ENCODE measurements at regions not wholly inside any gene's neighbourhood (a gene's known extent, or its start where the extent isn't known, plus 50 kb on each side); places are given as distances from the start of the nearest gene placed in this dataset.
"Not testable (repeated sequence)": the region's sequence is repeated elsewhere in the genome, so short reads cannot be mapped to it uniquely, and the experiment has no call there.

DNA sequence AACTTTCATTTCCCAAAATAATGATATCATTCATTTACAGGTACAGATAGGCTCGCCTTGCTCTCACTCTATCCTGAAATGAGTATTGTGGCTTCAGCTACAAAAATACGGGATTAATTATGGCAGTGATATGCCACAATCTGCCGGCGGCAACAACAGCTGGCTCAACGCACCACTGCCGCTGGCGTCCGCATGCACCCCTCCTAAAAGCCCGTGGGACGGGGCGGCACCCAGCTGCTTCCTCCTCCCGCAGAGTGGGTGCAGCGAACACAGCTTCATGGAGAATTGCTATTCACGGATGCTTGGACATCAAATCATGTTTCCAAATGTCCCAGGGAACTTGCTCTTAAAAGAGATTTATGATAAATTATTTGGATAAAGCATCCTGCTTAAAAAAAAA, 266.8 kb downstream of the TEX29 start:
- Histone ChIP-seq H3K4me3 (no peak overlapping the region), H3K4me1 (no peaks in the 10 kb centered on the region), H3K36me3 (no peaks in the 10 kb centered on the region), H3K9me3 (no peaks in the 10 kb centered on the region), H3K27ac (no peak overlapping the region), H3K27me3 (peaks cover 0 to 2% (median under 1%) of the 10 kb centered on the region in 3 donors)
- DNase-seq (no peak), ATAC-seq (no peak)
- in situ Hi-C loops (cut with MboI; ENCODE audit: low sequenced_read_pairs in 4 of 4) (no loop called here), intact Hi-C loops (cut with DNase I; ENCODE audit: low total_unique reads) (no loop called here)
- TF ChIP-seq, protein P1, sequence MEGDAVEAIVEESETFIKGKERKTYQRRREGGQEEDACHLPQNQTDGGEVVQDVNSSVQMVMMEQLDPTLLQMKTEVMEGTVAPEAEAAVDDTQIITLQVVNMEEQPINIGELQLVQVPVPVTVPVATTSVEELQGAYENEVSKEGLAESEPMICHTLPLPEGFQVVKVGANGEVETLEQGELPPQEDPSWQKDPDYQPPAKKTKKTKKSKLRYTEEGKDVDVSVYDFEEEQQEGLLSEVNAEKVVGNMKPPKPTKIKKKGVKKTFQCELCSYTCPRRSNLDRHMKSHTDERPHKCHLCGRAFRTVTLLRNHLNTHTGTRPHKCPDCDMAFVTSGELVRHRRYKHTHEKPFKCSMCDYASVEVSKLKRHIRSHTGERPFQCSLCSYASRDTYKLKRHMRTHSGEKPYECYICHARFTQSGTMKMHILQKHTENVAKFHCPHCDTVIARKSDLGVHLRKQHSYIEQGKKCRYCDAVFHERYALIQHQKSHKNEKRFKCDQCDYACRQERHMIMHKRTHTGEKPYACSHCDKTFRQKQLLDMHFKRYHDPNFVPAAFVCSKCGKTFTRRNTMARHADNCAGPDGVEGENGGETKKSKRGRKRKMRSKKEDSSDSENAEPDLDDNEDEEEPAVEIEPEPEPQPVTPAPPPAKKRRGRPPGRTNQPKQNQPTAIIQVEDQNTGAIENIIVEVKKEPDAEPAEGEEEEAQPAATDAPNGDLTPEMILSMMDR (IDR thresholded peaks at IDR 0.05 in 4 of 5, conservative IDR thresholded peaks at IDR 0.05 in 1 of 5), result no peak
- TF ChIP-seq POLR2A (IDR thresholded peaks at IDR 0.05), result no peak

DNA sequence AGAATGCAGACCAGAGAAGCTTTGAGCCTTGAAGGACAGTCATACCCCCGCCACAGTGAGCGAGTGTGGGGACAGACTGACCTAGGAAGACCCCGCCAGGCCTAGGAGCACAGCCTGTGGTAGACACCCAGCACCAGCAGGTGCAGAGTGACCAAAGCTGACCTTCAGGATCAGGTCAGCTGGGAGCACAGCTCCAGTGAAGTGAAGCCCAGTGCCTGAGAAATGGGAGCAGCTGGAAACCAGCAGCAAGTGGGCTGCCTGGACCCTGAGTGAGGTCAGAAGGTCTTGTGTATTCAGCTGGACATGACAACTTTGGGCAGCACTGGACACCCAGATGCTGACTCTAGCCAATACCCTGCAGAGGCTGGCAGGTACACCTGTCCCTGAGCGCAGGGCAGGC, 268.9 kb downstream of the TEX29 start:
- Histone ChIP-seq H3K4me3 (no peak overlapping the region), H3K27ac (no peak overlapping the region), H3K36me3 (no peaks in the 10 kb centered on the region), H3K9me3 (no peaks in the 10 kb centered on the region), H3K4me1 (no peaks in the 10 kb centered on the region), H3K27me3 (peaks cover 0 to 2% (median 2%) of the 10 kb centered on the region in 3 donors)
- no peak for DNase-seq
- intact Hi-C loops (cut with DNase I; ENCODE audit: low total_unique reads), result no loop called here
- TF ChIP-seq, protein P1 (IDR thresholded peaks at IDR 0.05 in 4 of 5, conservative IDR thresholded peaks at IDR 0.05 in 1 of 5), result no peak
- no peak for TF ChIP-seq POLR2A (IDR thresholded peaks at IDR 0.05)
- in situ Hi-C loops (cut with MboI; ENCODE audit: low sequenced_read_pairs in 4 of 4), result no loop called here
- ATAC-seq, result no peak

DNA sequence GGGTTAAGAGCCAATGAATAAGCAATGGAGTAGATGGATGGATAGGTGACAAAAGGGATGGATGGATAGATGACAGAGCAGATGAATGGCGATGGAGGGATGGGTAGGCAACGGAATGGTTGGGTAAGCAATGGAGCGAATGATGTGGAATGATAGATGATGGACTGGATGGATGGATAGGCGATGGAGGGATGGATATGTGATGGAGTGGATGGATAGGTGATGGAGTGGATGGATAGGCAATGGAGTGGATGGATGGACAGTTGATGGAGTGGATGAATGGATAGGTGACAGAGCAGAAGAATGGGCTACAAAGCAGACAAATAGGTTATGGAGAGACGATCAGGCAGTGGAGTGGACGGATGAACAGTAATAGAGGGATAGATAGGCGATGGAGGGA, 269.6 kb downstream of the TEX29 start:
- in situ Hi-C loops (cut with MboI; ENCODE audit: low sequenced_read_pairs in 4 of 4), result no loop called here
- ATAC-seq (no peak), DNase-seq (no peak)
- intact Hi-C loops (cut with DNase I; ENCODE audit: low total_unique reads), result no loop called here
- no peaks in the 10 kb centered on the region for H3K4me1 ChIP-seq
- no peak overlapping the region for H3K4me3 ChIP-seq
- H3K36me3 ChIP-seq, result no peaks in the 10 kb centered on the region
- H3K9me3 ChIP-seq, result no peaks in the 10 kb centered on the region
- H3K27me3 ChIP-seq, result peaks cover 0 to 2% (median 0%) of the 10 kb centered on the region in 3 donors
- TF ChIP-seq, protein P1 (IDR thresholded peaks at IDR 0.05 in 4 of 5, conservative IDR thresholded peaks at IDR 0.05 in 1 of 5), result no peak
- TF ChIP-seq POLR2A (IDR thresholded peaks at IDR 0.05), result no peak
- H3K27ac ChIP-seq, result no peak overlapping the region

DNA sequence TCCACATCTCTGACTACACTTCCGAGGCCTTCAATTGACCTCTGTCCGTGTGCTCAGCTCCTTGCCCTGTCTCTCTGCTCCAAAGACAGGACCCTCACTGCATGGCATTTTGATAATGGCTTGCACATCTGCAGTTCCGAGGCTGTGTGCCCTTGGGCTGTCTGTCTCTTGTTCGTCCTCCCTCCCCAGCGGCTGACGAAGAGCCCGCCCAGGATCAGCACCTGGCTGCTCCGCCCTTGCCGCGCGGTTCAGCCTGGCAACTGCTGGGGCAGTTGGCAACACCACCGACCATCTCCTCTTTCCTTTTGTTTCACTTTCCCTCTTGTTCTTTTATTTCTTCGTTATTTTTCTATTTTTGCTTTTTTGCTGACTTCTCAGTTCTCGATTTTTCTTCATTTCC, 270.4 kb downstream of the TEX29 start:
- no peaks in the 10 kb centered on the region for H3K9me3 ChIP-seq
- no peaks in the 10 kb centered on the region for H3K36me3 ChIP-seq
- no peak overlapping the region for H3K4me3 ChIP-seq
- H3K27me3 ChIP-seq, result peaks cover 0 to 2% (median 0%) of the 10 kb centered on the region in 3 donors
- intact Hi-C loops (cut with DNase I; ENCODE audit: low total_unique reads), result no loop called here
- TF ChIP-seq, protein P1 (IDR thresholded peaks at IDR 0.05 in 4 of 5, conservative IDR thresholded peaks at IDR 0.05 in 1 of 5), result no peak
- no peak for TF ChIP-seq POLR2A (IDR thresholded peaks at IDR 0.05)
- in situ Hi-C loops (cut with MboI; ENCODE audit: low sequenced_read_pairs in 4 of 4), result no loop called here
- no peak overlapping the region for H3K27ac ChIP-seq
- DNase-seq (no peak), ATAC-seq (no peak)
- H3K4me1 ChIP-seq, result no peaks in the 10 kb centered on the region

DNA sequence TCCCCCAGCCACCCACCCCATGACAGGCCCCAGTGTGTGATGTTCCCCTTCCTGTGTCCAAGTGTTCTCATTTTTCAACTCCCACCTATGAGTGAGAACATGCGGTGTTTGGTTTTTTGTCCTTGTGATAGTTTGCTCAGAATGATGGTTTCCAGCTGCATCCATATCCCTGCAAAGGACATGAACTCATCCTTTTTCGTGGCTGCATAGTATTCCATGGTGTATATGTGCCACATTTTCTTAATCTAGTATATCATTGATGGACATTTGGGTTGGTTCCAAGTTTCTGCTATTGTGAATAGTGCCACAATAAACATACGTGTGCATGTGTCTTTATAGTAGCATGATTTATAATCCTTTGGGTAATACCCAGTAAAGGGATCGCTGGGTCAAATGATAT, 273.0 kb downstream of the TEX29 start:
- intact Hi-C loops (cut with DNase I; ENCODE audit: low total_unique reads); H3K27ac ChIP-seq; ATAC-seq; H3K4me3 ChIP-seq; in situ Hi-C loops (cut with MboI; ENCODE audit: low sequenced_read_pairs in 4 of 4); H3K27me3 ChIP-seq; H3K36me3 ChIP-seq; DNase-seq; H3K9me3 ChIP-seq; H3K4me1 ChIP-seq: not testable (repeated sequence)
